ENCODE measurements at regions not wholly inside any gene's neighbourhood (a gene's known extent, or its start where the extent isn't known, plus 50 kb on each side); places are given as distances from the start of the nearest gene placed in this dataset.

GRCh38 chr15:94924971-94925598 lies 693.7 kb downstream of the MCTP2 start:
- DNase-seq: no peak

DNA sequence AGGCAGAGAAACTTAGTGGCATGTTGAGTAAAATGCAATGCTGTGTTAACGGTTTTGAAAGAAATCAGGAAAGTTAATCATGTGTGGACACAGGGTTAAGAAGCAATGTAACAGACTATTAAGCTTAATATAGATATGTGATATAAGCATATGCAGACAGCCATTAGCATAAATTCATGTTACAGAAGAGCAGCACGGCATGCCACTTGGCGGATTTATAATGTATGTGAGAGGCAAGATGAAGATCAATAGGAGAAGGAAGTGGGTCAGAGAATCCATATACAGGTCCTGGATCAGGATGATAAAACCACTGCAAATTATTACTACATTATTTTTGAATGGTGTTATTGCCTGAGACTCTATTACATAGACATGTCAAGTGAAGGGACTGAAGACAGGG lies 694.3 kb downstream of the MCTP2 start:
- DNase-seq: no peak

DNA sequence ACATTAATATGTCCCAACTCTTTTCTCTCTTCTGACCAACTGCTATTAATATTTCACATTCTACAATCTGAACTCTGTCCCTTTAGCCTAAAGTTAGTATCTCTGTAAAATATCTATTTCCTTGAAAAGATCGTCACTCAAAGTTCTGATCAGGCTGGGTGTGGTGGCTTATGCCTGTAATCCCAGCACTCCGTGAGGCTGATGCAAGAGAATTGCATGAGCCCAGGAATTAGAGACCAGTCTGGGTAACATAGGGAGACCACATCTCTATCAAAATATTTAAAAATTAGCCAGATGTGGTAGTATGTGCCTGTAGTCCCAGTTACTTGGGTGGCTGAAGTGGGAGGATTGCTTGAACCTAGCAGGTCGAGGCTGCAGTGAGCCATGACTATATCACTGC lies 695.6 kb downstream of the MCTP2 start:
- DNase-seq: no peak

- no peak for DNase-seq
Measured at GRCh38 chr15:94929282-94929681, 697.9 kb downstream of the MCTP2 start.

- no peak for DNase-seq
Measured at GRCh38 chr15:94930441-94930840, 699.1 kb downstream of the MCTP2 start.

- no peak for DNase-seq
Measured at GRCh38 chr15:94930960-94931359, 699.6 kb downstream of the MCTP2 start.

DNA sequence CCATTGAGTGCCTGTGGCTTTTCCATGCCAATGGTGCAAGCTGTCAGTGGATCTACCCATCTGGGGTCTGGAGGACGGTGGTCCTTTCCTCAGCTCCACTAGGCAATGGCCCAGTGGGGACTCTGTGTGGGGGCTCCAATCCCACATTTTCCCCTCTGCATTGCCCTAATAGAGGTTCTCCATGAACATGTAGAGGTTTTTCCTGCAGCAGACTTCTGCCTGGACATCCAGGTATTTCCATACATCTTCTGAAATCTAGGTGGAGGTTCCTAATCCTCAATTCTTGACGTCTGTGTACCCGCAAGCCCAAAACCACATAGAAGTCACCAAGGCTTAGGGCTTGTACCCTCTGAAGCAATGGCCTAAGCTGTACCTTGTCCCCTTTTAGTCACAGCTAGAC lies 703.1 kb downstream of the MCTP2 start:
- DNase-seq: no peak

GRCh38 chr15:94937242-94937641 lies 705.9 kb downstream of the MCTP2 start:
- DNase-seq: no peak

DNA sequence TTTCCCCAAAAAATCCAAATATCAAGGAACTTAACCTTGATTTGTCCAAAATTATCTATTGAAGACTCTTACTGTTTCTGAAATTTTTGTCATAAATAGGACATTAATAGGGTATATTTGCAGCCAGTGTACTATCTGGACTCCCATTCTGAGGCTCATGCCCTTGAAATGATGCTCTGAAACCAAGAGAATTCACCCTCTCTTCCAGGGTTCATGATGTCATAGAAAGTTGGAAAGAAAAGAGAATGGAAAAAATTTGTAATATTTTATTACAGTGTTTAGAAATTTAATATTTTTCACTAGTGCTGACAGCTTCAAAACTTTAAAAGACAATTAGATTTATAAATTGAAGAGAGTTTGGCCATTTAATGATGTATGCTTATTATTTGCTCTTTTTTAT lies 712.5 kb downstream of the MCTP2 start:
- no peak for DNase-seq

GRCh38 chr15:94951538-94951937 lies 720.2 kb downstream of the MCTP2 start:
- DNase-seq: no peak

DNA sequence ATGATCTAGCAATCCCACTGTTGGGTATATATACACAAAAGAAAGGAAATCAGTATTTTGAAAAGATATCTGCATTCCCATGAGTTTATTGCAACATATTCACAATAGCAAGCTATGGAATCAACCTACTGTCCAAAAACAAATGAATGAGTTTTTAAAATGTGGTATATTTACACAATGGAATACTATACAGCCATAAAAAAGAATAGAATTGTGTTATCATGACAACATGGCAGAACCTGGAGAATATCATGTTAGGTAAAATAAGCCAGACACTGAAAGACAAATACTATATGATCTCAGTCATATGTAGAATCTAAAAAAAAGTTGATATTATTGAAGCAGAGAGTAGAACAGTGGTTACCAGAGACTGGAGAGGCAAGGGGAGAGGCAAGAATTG lies 732.6 kb downstream of the MCTP2 start:
- no peak for DNase-seq

DNA sequence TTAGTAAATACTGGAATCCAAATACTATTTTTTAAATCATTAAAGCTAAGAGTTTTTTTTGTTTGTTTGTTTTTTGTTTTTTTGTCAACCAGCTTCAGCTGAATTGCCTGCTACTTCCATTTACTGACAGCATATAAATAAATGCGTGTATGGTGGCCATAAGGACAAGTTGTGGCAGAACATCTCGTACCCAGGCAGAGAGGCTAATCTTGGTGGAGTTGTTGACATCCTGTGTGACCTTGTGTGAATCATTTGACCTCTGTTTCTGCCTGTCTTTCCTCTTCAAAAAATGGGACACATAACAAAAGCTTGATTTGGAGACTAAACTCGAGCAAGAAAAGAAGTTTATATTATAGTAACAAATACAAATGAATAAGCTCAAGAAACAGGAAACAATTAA lies 734.2 kb downstream of the MCTP2 start:
- DNase-seq: no peak

GRCh38 chr15:94968133-94968532 lies 736.8 kb downstream of the MCTP2 start:
- DNase-seq: no peak

GRCh38 chr15:94970096-94970495 lies 738.7 kb downstream of the MCTP2 start:
- no peak for DNase-seq

DNA sequence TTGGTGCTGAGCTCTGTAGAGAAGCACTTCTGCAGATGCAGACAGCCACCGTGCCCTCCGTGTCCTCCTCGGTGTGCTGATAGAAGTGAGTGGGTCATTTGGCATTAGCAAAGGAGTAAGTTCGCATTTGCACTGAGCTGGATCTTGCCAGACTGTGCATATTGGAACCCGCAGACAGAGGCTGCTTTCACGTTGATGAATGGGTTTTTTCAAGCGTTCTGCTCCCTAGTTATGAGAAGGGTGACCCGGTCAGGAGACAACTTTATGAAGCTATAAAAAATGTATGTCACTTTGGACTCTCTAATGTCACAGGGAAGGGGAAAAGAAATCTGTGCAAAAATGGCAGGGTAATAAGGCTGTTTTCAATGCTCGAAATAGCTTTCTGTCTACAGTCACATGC lies 739.4 kb downstream of the MCTP2 start:
- DNase-seq: no peak

- DNase-seq: no peak
Measured at GRCh38 chr15:94972314-94972713, 741.0 kb downstream of the MCTP2 start.

GRCh38 chr15:94987085-94987484 lies 755.7 kb downstream of the MCTP2 start:
- no peak for DNase-seq

- DNase-seq: no peak
Measured at GRCh38 chr15:94991718-94992117, 760.4 kb downstream of the MCTP2 start.

GRCh38 chr15:95009635-95010034 lies 778.3 kb downstream of the MCTP2 start:
- no peak for DNase-seq

GRCh38 chr15:95013381-95013780 lies 782.0 kb downstream of the MCTP2 start:
- no peak for DNase-seq

GRCh38 chr15:95016511-95017229 lies 785.3 kb downstream of the MCTP2 start:
- no peak for DNase-seq

- no peak for DNase-seq
Measured at GRCh38 chr15:95017666-95018328, 786.4 kb downstream of the MCTP2 start.

DNA sequence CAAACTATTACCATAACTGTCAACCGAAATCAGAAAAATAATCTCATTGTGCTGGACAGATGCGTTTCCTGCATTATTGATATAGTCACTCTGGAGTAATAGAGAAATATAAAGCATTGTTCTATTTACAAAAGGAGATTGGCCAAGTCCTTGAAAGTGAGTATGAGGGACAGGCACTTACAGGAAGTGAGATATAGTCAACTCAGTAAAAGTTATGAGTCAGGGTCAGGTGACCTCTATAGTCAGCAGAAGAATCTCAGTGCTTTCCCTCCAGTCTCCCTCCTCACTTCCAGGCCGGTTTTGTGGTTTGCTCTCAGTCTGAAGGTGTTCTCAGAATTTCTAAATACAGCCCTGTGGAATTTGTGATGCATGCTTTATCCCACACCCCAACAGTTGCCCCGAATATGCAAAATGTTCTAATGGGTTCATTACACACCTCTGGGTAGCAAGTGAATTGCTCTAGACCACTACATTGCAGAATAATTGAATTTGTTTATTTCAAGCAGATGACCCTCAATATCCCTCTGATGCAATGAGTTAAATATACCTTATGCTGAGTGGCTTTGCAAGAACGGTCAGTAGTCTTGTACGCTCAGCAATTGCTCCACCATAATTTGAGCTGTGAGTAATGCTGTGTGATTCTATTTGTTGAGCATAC lies 787.7 kb downstream of the MCTP2 start:
- DNase-seq: no peak

GRCh38 chr15:95019907-95020306 lies 788.5 kb downstream of the MCTP2 start:
- no peak for DNase-seq

Data from NCI-H2029 (cell line).